ENCODE measurements at regions not wholly inside any gene's neighbourhood (a gene's known extent, or its start where the extent isn't known, plus 50 kb on each side); places are given as distances from the start of the nearest gene placed in this dataset.
"Not testable (repeated sequence)": the region's sequence is repeated elsewhere in the genome, so short reads cannot be mapped to it uniquely, and the experiment has no call there.

DNA sequence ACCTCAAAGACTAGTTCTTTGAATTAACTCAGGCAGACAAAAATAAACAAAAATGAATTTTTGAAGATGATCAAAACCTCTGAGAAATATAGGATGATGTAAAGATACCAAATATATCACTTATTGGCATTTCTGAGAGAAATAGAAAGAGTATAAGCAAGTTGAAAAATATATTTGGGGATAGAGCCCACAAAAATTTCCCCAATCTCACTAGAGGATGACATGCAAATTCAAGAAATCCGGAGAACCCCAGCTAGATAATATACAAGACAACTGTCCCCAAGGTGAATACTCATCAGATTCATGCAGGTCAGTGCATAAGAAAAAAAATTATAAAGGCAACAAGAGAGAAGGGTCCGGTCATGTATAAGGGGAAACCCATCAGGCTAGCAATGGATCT, 129.1 kb downstream of the CXXC4 start:
- Mint-ChIP-seq H3K27ac (no peak overlapping the region), H3K4me1 (no peaks in the 10 kb centered on the region), H3K4me3 (no peak overlapping the region), H3K27me3 (no peaks in the 10 kb centered on the region), H3K9me3 (no peaks in the 10 kb centered on the region), H3K36me3 (no peaks in the 10 kb centered on the region)
- POLR2A ChIA-PET = no interaction called here
- ATAC-seq (ENCODE audit: low read depth) (no peak), DNase-seq (no peak)

DNA sequence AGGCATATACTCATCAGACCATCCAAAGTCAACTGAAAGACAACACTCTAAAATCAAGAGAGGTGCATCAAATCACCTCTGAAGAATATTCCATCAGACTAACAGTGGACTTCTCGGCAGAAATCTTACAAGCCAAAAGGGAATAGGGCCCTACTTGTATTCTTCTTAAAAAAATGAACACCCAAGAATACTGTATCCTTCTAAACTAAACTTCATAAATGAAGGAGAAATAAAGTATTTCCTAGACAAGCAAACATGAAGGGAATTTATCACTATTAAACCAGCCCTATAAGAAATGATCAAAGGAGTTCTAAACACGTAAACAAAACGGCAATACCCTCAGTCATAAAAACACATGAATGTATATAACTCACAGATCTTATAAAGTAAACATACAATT, 141.2 kb downstream of the CXXC4 start:
- Mint-ChIP-seq H3K36me3 (no peaks in the 10 kb centered on the region), H3K4me3 (no peak overlapping the region), H3K9me3 (peaks cover 4% of the 10 kb centered on the region), H3K27ac (no peak overlapping the region), H3K4me1 (no peaks in the 10 kb centered on the region), H3K27me3 (no peaks in the 10 kb centered on the region)
- POLR2A ChIA-PET = no interaction called here
- no peak for DNase-seq
- no peak for ATAC-seq (ENCODE audit: low read depth)

DNA sequence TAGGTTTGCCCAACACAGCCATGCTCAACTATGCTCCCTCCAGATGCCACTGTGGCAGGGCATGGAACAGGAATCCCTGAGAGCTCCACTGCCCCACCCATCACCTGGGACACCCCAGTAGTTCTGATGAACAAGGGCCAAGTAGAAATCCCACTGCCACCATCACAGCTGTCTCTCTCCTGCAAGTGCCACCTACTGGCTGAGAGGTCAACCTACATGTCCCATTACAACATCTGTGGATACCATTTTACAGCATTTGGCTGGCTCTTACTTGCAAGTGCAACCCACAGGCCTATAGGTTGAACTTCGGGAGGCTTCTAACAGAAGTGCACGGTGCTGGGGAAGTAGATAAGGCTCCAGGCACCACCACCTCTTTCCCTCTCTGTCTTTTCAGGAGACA, 142.5 kb downstream of the CXXC4 start:
- POLR2A ChIA-PET = no interaction called here
- DNase-seq (no peak), ATAC-seq (ENCODE audit: low read depth) (no peak)
- H3K4me1 Mint-ChIP-seq = no peaks in the 10 kb centered on the region
- H3K27ac Mint-ChIP-seq = no peak overlapping the region
- peaks cover 4% of the 10 kb centered on the region for H3K9me3 Mint-ChIP-seq
- H3K36me3 Mint-ChIP-seq = no peaks in the 10 kb centered on the region
- H3K4me3 Mint-ChIP-seq = no peak overlapping the region
- H3K27me3 Mint-ChIP-seq = no peaks in the 10 kb centered on the region

DNA sequence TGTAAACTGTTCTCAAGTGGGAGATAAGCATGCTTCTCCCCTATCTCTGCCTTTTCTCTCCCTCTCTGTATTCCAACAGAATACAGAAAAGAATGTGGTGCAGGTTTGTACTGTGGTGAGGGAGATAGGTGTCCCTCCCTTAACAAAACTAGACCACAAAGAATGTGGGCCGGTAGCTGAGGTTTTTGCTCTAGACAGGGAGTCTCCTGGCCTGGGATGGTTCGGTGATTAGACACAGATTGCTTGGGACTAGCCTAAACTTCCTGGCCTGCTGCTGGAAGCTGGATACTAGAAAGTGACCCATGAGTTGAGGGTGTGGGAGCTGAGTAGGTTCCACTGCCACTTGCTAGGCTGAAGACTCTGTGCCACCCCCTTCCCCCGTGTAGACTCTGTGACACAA, 143.0 kb downstream of the CXXC4 start:
- ATAC-seq (ENCODE audit: low read depth) (no peak), DNase-seq (no peak)
- Mint-ChIP-seq H3K36me3 (no peaks in the 10 kb centered on the region), H3K4me3 (no peak overlapping the region), H3K4me1 (no peaks in the 10 kb centered on the region), H3K9me3 (peaks cover 4% of the 10 kb centered on the region), H3K27ac (no peak overlapping the region), H3K27me3 (no peaks in the 10 kb centered on the region)
- POLR2A ChIA-PET = no interaction called here

DNA sequence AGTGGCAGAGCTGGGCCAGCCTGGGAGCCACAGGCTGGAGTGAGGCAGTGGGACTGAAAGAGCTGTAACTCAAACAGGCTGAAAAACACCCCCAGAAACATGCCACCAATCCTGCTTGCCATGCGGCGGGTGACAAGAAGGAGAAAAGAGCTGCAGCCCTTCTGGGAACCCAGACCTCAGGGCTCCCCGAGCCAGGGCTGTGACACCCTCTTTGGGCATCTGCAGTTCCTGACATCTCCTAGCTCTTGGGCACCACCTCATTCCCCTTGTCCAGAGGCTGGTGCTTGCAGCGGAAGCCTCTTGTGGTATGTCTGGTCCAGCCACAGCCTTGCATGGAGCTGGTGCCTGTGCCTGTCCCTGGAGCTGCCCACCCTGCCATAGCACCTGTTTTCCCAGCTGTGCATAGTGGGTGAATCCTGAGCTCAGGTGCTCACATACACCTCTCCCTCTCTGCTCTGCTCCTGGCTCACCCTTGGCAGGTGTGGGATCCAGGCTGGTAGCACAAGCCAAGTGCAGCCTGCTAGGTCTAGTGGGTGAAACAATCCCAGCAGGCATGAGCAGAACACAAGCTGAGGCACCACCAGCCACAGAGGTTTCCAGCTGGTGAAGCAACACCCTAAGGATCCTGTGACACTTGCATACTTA, 149.0 kb downstream of the CXXC4 start:
- H3K36me3 Mint-ChIP-seq = no peaks in the 10 kb centered on the region
- POLR2A ChIA-PET = no interaction called here
- no peak overlapping the region for H3K27ac Mint-ChIP-seq
- no peak for DNase-seq
- no peaks in the 10 kb centered on the region for H3K27me3 Mint-ChIP-seq
- H3K4me3 Mint-ChIP-seq = no peak overlapping the region
- H3K9me3 Mint-ChIP-seq = peaks cover 2% of the 10 kb centered on the region
- no peaks in the 10 kb centered on the region for H3K4me1 Mint-ChIP-seq
- no peak for ATAC-seq (ENCODE audit: low read depth)

DNA sequence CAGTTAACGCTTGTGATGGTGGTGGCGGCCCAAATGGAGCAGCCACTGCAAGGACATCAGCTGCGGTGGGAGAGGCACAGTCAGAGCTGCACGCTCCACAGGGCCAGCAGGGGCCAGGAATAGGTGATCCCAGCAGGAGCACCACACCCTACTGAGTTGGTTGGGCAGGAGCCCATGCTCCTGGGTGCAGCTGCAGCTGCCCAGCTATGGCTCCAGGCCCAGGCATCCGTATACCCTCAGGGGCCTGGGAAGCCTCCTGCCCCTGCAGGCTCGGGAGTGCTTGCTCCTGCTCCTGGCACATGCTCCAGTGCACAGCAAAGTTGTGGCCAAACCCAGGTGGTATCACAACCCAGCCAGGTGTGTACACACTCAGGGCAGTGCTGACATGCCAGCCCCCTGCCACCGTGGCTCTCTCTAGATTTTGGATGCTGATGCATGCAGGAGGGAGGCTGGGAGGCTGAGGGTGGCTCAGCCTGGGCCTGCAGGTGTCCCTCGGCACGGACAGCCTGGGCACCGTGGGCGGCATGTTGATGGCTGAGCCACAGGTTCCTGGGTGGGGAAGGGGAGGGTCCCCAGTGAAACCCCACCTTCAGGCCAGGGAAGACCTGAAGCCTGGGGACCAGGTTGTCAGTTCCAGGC, 150.2 kb downstream of the CXXC4 start:
- Mint-ChIP-seq H3K27me3 (no peaks in the 10 kb centered on the region), H3K4me1 (no peaks in the 10 kb centered on the region), H3K9me3 (peaks cover 2% of the 10 kb centered on the region), H3K36me3 (no peaks in the 10 kb centered on the region), H3K4me3 (no peak overlapping the region), H3K27ac (no peak overlapping the region)
- ATAC-seq (ENCODE audit: low read depth) = no peak
- no peak for DNase-seq
- POLR2A ChIA-PET = no interaction called here

DNA sequence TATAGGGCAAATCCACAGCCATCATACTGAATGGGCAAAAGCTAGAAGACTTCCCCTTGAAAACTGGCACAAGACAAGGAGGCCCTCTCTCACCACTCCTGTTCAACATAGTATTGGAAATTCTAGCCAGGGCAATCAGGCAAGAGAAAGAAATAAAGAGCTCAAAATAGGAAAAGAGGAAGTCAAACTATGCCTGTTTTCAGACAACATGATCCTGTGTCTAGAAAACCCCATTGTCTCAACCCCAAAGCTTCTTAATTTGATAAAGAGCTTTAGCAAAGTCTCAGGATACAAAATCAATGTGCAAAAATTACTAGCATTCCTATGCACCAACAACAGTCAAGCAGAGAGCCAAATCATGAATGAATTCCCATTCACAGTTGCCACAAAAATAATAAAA, 160.3 kb downstream of the CXXC4 start:
- Mint-ChIP-seq H3K27me3 (no peaks in the 10 kb centered on the region), H3K4me3 (no peak overlapping the region), H3K9me3 (peaks cover 3% of the 10 kb centered on the region), H3K4me1 (no peaks in the 10 kb centered on the region), H3K36me3 (no peaks in the 10 kb centered on the region), H3K27ac (no peak overlapping the region)
- DNase-seq (no peak), ATAC-seq (ENCODE audit: low read depth) (no peak)
- POLR2A ChIA-PET = no interaction called here

DNA sequence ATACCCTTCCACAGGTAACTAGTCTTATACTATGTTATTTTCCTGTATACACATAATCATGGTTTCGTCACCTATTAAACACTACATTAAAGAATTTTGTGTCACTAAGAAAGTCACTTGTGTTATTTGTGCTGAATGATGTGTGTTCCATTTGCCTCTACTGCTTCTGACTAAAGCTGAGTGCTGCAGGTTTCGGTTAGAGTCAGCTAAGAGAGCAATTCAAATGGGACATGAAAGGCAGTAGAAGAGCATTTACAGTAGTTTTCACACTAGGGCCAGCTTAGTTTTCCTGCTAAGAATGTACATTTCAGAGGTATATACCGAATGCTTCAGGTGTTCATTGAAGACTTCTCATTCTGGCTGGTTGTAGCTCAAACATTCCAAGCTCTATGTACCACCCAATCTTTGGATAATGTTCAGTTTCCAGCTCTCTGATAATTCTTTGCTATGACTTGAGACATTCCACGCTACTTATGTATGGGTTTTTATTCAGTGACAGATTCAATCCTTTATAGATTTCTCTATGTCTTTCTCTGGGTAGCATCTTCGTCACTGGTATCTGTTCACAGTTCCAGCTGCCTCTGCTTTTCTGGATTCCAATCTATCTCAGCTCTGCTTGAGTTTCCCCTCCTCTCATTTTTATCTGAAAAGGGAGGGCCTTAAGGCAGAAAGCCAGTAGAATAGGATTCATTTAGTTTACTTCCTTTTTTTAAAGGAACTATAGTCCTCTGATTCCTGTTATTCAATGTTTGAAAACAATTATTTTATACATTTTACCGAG, 164.4 kb downstream of the CXXC4 start:
- Mint-ChIP-seq H3K9me3 (peaks cover 1% of the 10 kb centered on the region), H3K36me3 (no peaks in the 10 kb centered on the region), H3K4me1 (no peaks in the 10 kb centered on the region), H3K27me3 (no peaks in the 10 kb centered on the region), H3K27ac (no peak overlapping the region), H3K4me3 (no peak overlapping the region)
- ATAC-seq (ENCODE audit: low read depth) = no peak
- POLR2A ChIA-PET = no interaction called here
- DNase-seq = no peak

DNA sequence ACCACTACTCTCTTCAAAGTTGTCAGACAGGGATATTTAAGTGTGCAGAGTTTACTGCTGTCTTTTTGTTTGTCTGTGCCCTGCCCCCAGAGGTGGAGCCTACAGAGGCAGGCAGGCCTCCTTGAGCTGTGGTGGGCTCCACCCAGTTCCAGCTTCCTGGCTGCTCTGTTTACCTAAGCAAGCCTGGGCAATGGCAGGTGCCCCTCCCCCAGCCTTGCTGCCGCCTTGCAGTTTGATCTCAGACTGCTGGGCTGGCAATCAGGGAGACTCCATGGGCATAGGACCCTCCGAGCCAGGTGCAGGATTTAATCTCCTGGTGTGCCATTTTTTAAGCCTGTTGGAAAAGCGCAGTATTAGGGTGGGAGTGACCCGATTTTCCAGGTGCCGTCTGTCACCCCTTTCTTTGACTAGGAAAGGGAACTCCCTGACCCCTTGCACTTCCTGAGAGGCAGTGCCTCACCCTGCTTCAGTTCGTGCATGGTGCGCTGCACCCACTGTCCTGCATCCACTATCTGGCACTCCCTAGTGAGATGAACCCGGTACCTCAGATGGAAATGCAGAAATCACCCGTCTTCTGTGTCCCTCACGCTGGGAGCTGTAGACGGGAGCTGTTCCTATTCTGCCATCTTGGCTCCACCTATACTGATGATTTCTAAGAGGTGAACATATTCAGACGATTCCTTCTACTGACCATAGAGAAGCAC, 167.6 kb downstream of the CXXC4 start:
- DNase-seq; POLR2A ChIA-PET; H3K27ac Mint-ChIP-seq; H3K27me3 Mint-ChIP-seq; H3K9me3 Mint-ChIP-seq; H3K4me3 Mint-ChIP-seq; H3K4me1 Mint-ChIP-seq; H3K36me3 Mint-ChIP-seq; ATAC-seq (ENCODE audit: low read depth): not testable (repeated sequence)

DNA sequence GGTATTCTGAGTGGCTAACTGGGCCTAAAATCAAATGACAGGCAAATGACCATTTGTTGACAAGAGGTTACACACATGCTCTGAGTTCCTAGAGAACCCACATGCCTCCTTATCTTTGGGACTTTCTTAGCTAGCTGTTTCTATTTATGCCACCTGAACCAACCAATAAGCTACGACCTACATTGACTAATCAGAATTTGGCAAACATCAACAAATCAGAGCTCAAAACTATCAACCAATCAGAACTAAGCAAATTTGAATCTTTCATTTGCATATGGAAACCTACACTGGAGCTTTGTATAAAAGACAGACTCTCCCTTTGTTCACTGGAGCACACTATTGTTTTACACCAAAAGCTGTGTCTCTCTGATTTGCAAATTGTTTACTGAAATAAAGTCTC, 192.0 kb downstream of the CXXC4 start:
- no peak for DNase-seq
- H3K27ac Mint-ChIP-seq = no peak overlapping the region
- POLR2A ChIA-PET = no interaction called here
- no peak for ATAC-seq (ENCODE audit: low read depth)
- H3K4me1 Mint-ChIP-seq = no peaks in the 10 kb centered on the region
- H3K4me3 Mint-ChIP-seq = no peak overlapping the region
- H3K27me3 Mint-ChIP-seq = no peaks in the 10 kb centered on the region
- H3K36me3 Mint-ChIP-seq = no peaks in the 10 kb centered on the region
- no peaks in the 10 kb centered on the region for H3K9me3 Mint-ChIP-seq

DNA sequence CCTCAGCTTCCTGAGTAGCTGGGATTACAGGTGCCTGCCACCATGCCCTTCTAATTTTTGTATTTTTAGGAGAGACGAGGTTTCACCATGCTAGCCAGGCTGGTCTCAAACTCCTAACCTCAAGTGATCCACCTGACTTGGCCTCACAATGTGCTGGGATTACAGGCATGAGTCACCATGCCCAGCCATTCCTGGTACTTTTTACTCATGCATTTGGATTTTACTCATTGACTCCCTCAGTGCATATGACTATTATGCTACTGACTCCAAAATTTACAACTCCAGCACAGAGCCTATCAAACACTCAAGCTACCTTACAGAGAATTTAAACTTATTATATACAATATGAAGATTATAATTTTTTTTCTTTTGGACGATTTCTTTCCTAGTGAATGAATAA, 199.9 kb downstream of the CXXC4 start:
- H3K9me3 Mint-ChIP-seq = no peaks in the 10 kb centered on the region
- H3K36me3 Mint-ChIP-seq = no peaks in the 10 kb centered on the region
- H3K4me1 Mint-ChIP-seq = no peaks in the 10 kb centered on the region
- POLR2A ChIA-PET = no interaction called here
- ATAC-seq (ENCODE audit: low read depth) (no peak), DNase-seq (no peak)
- H3K27me3 Mint-ChIP-seq = no peaks in the 10 kb centered on the region
- no peak overlapping the region for H3K27ac Mint-ChIP-seq
- H3K4me3 Mint-ChIP-seq = no peak overlapping the region

DNA sequence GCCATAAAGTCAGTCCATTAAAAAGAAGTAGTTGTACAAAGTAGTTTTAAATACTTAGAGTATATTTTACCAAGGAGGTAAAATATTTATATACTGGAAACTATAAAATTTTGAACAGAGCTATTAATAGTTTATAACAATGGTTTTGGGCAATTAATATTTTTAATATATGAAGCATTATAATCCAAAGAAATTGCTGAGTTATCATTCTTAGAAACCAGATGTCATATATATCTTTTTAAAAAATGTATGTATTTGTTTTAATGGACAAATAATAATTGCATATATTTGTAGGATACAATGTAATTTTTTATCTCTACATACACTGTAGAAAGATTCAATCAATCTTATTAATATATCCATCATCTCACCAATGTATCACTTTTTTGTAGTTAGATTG, 207.8 kb downstream of the CXXC4 start:
- no peaks in the 10 kb centered on the region for H3K9me3 Mint-ChIP-seq
- POLR2A ChIA-PET = no interaction called here
- no peak overlapping the region for H3K4me3 Mint-ChIP-seq
- H3K27me3 Mint-ChIP-seq = no peaks in the 10 kb centered on the region
- no peak overlapping the region for H3K27ac Mint-ChIP-seq
- no peaks in the 10 kb centered on the region for H3K4me1 Mint-ChIP-seq
- no peaks in the 10 kb centered on the region for H3K36me3 Mint-ChIP-seq
- DNase-seq = no peak
- ATAC-seq (ENCODE audit: low read depth) = no peak

DNA sequence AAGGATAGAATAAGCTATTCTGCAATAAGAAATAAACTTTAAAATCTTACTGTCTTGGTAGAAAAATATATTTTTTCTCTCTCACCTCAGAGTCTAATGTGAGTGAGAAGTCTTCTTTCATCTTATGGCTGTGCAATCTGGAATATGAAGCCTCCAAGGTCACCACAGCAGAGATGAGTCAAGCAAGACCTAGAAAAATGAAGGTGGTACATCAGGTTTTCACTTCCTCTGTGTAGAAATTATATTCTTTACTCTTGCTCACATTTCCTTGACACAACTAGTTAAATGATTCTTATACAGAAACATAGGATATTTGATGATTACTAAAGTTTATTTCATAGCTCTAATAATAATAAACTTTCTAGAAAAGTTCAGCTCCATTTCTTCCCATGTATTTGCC, 211.4 kb downstream of the CXXC4 start:
- DNase-seq = no peak
- no peak overlapping the region for H3K27ac Mint-ChIP-seq
- no peaks in the 10 kb centered on the region for H3K36me3 Mint-ChIP-seq
- no peak overlapping the region for H3K4me3 Mint-ChIP-seq
- H3K27me3 Mint-ChIP-seq = no peaks in the 10 kb centered on the region
- POLR2A ChIA-PET = no interaction called here
- no peak for ATAC-seq (ENCODE audit: low read depth)
- H3K4me1 Mint-ChIP-seq = no peaks in the 10 kb centered on the region
- H3K9me3 Mint-ChIP-seq = no peaks in the 10 kb centered on the region

DNA sequence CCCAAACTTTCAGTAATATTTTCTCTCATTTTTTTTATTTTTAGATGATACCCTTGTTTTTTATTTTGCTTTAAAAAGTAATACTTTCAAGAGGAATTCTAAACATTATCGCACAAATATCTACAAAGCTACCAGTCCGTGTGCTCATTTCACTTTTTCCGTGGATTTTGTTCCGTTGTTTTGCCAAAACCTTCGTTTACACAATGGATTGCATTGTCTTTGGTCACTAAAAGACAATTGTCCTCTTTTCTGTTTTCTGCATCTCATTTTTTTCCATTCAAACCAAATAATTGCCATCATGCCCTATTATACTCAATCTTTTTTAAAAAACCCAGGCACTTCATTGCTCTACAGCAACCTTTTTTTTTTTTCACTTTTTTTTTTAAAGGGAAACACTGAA, 214.9 kb downstream of the CXXC4 start:
- Mint-ChIP-seq H3K4me1 (no peaks in the 10 kb centered on the region), H3K9me3 (no peaks in the 10 kb centered on the region), H3K36me3 (no peaks in the 10 kb centered on the region), H3K27ac (no peak overlapping the region), H3K4me3 (no peak overlapping the region), H3K27me3 (no peaks in the 10 kb centered on the region)
- POLR2A ChIA-PET = no interaction called here
- ATAC-seq (ENCODE audit: low read depth) (no peak), DNase-seq (no peak)
